Fibroblast of lung (primary cell): ENCODE measurements at regions not wholly inside any gene's neighbourhood (a gene's known extent, or its start where the extent isn't known, plus 50 kb on each side); places are given as distances from the start of the nearest gene placed in this dataset.

Experiments
- DNase-seq, 2 donors: peaks; one replicate each; pipeline versions ENCODE4 v3.0.0 to v3.0.0-alpha.2; 2010; ENCODE audit warnings: low read depth in 2 of 2
- H2AFZ ChIP-seq: 2 replicates; pipeline ENCODE4 v1.5.1; 2012; ENCODE audit warnings: low read length, control low read depth, inconsistent platforms
- H3K27ac ChIP-seq: 2 replicates; pipeline ENCODE4 v1.5.1; 2011; ENCODE audit warnings: low read length, control low read depth; ENCODE audit not compliant: insufficient read depth
- H3K27me3 ChIP-seq: 2 replicates; pipeline ENCODE4 v1.5.1; 2011; ENCODE audit warnings: mild to moderate bottlenecking, low read length; ENCODE audit not compliant: control insufficient read depth, insufficient read depth
- H3K36me3 ChIP-seq: 2 replicates; pipeline ENCODE4 v1.5.1; 2011; ENCODE audit warnings: low read length; ENCODE audit not compliant: control insufficient read depth, insufficient read depth
- H3K4me1 ChIP-seq: 2 replicates; pipeline ENCODE4 v1.5.1; 2011; ENCODE audit warnings: low read length; ENCODE audit not compliant: control insufficient read depth, insufficient read depth; ENCODE audit errors: extremely low read depth
- H3K4me2 ChIP-seq: 2 replicates; pipeline ENCODE4 v1.5.1; 2011; ENCODE audit warnings: low read length, control low read depth; ENCODE audit not compliant: insufficient read depth; ENCODE audit errors: extremely low read depth
- H3K4me3 ChIP-seq, 4 experiments: fragments of 200-600 bp in 1 of 4; sonication (generic) in 1 of 4; replicated peaks in 1 of 4; 2 replicates each; pipeline ENCODE4 v1.5.1; 2011 to 2016; ENCODE audit warnings: low read length in 4 of 4, low read depth in 3 of 4, mild to moderate bottlenecking in 3 of 4, control low read depth in 2 of 4, inconsistent platforms in 1 of 4, mixed read lengths in 1 of 4; ENCODE audit not compliant: insufficient read depth in 1 of 4; ENCODE audit errors: control extremely low read depth in 1 of 4
- H3K79me2 ChIP-seq: 2 replicates; pipeline ENCODE4 v1.5.1; 2012; ENCODE audit warnings: mild to moderate bottlenecking, low read length, inconsistent platforms; ENCODE audit not compliant: control insufficient read depth, insufficient read depth
- H3K9ac ChIP-seq: 2 replicates; pipeline ENCODE4 v1.5.1; 2011; ENCODE audit warnings: mild to moderate bottlenecking, low read length, control low read depth; ENCODE audit not compliant: insufficient read depth
- H3K9me3 ChIP-seq: 2 replicates; pipeline ENCODE4 v1.5.1; 2012; ENCODE audit warnings: low read depth, low read length; ENCODE audit not compliant: control insufficient read depth, insufficient read depth
- H4K20me1 ChIP-seq: 2 replicates; pipeline ENCODE4 v1.5.1; 2011; ENCODE audit warnings: low read length; ENCODE audit not compliant: control insufficient read depth, insufficient read depth; ENCODE audit errors: extremely low read depth
- CTCF ChIP-seq, 2 donors: IDR thresholded peaks in 1 of 2; conservative IDR thresholded peaks in 1 of 2; 1 replicate in 1 of 2; 2 replicates in 1 of 2; pipeline ENCODE4 v1.5.1; 2011 to 2012; ENCODE audit warnings: low read length in 2 of 2, control low read depth in 1 of 2, inconsistent platforms in 1 of 2, low read depth in 1 of 2, mild to moderate bottlenecking in 1 of 2
- EZH2 ChIP-seq: IDR thresholded peaks from 2 replicates; pipeline ENCODE4 v1.5.1; 2012; ENCODE audit warnings: low read length, control low read depth, mild to moderate bottlenecking; ENCODE audit errors: missing control alignments

DNA sequence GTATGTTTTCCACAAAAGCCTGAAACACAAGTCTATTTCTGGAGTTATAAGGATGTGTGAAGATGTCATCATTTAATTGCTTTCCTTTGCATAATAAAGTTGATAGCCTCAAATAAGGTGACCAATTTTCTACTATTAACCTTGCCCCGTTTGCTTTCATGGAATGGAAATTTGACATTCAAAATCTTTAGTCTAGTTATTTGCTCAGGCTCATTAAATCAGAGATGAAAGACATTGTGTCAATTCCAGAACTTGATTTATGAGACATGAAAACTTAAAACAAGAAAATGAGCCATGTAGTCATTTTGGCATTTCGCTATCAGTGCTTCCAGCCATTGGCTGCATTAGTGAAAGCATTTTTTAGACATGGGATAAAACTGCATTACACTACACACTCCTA lies 91.5 kb upstream of the ZSWIM2 start:
- Histone ChIP-seq H3K79me2 (no peaks in the 10 kb centered on the region), H3K4me2 (no peak overlapping the region), H3K4me3 (no peak overlapping the region), H3K9me3 (no peaks in the 10 kb centered on the region), H3K9ac (no peak overlapping the region), H3K4me1 (no peaks in the 10 kb centered on the region), H3K27ac (no peak overlapping the region), H4K20me1 (no peaks in the 10 kb centered on the region), H3K36me3 (no peaks in the 10 kb centered on the region), H3K27me3 (no peaks in the 10 kb centered on the region), H2AFZ (no peak overlapping the region)
- no peak for DNase-seq
- no peak for TF ChIP-seq EZH2

GRCh38 chr2:186934420-186934819 lies 85.5 kb upstream of the ZSWIM2 start:
- Histone ChIP-seq H3K4me2 (no peak overlapping the region), H3K9me3 (no peaks in the 10 kb centered on the region), H4K20me1 (no peaks in the 10 kb centered on the region), H2AFZ (no peak overlapping the region), H3K79me2 (no peaks in the 10 kb centered on the region), H3K27me3 (no peaks in the 10 kb centered on the region), H3K27ac (no peak overlapping the region), H3K36me3 (no peaks in the 10 kb centered on the region), H3K4me3 (no peak overlapping the region), H3K9ac (no peak overlapping the region), H3K4me1 (no peaks in the 10 kb centered on the region)
- no peak for TF ChIP-seq EZH2
- no peak for TF ChIP-seq CTCF (conservative IDR thresholded peaks at IDR 0.05 in 1 of 2, IDR thresholded peaks at IDR 0.05 in 1 of 2; ENCODE audit: low read depth in 1 of 2, low read length in 2 of 2)
- no peak for DNase-seq

GRCh38 chr2:186927867-186928191 lies 78.9 kb upstream of the ZSWIM2 start:
- H3K4me3 ChIP-seq = no peak overlapping the region
- H4K20me1 ChIP-seq = no peaks in the 10 kb centered on the region
- no peaks in the 10 kb centered on the region for H3K27me3 ChIP-seq
- no peaks in the 10 kb centered on the region for H3K36me3 ChIP-seq
- no peaks in the 10 kb centered on the region for H3K79me2 ChIP-seq
- no peak overlapping the region for H3K4me2 ChIP-seq
- no peak for DNase-seq
- no peak overlapping the region for H2AFZ ChIP-seq
- TF ChIP-seq CTCF (conservative IDR thresholded peaks at IDR 0.05 in 1 of 2, IDR thresholded peaks at IDR 0.05 in 1 of 2; ENCODE audit: low read depth in 1 of 2, low read length in 2 of 2) (no peak), EZH2 (no peak)
- H3K27ac ChIP-seq = no peak overlapping the region
- H3K9me3 ChIP-seq = no peaks in the 10 kb centered on the region
- no peak overlapping the region for H3K9ac ChIP-seq
- no peaks in the 10 kb centered on the region for H3K4me1 ChIP-seq
